HuH-7.5 (cell line): ENCODE measurements at regions not wholly inside any gene's neighbourhood (a gene's known extent, or its start where the extent isn't known, plus 50 kb on each side); places are given as distances from the start of the nearest gene placed in this dataset.
"Not testable (repeated sequence)": the region's sequence is repeated elsewhere in the genome, so short reads cannot be mapped to it uniquely, and the experiment has no call there.

Experiments used
- DNase-seq: peaks from one replicate; pipeline ENCODE4 v3.0.0; 2011; ENCODE audit warnings: low spot score

DNA sequence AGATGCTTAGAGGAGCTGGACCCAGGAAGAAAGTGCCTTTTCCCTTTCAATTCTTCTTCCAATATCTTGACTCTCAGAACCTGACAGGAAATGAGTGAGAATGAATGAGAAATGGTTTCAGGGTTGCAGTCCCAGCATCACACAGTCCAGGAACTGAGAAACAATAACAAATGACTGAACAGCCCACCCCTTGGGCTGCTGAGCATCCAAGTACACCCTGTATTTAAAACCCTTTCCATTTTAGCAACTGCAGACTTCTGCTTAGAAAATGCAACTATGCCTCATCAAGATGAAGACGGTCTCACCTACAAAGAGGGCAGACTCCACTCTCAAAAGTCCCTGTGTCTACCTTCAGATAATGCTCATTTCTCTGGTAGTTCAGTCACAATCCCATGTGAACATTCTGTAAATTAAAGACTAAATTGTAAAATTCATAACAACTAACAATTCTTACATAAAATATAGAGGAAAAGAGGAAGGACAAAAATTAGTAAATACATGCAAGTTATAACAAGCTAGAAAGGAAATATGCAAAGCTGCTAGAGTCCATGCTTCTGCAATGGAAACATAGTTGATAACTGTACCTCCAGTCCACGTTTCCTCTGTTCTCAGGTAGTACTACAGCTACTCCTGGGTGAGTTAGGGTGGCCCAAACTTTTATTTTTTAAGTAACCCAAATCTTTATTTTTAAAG lies 316.5 kb downstream of the ICE1 start:
- DNase-seq = no peak

DNA sequence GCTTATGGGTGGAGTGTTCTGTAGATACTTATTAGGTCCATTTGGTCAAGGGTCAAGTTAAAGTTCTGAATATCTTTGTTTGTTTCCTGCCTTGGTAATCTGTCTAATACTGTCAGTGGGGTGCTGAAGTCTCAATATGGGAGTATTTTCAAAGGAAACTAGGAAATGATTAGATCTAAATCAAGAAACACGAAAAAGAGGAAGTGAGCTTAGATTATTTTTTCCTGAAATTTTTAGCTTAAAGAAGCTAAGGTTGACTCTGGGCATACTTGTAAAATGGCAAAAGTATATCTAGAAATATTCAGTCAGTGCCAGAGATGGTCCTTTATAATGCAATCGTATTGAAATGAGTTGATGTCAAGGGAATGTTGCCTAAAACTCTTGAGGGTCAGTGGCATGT lies 313.5 kb downstream of the ICE1 start:
- DNase-seq = no peak

GRCh38 chr5:5733058-5733457 lies 310.6 kb downstream of the ICE1 start:
- DNase-seq = not testable (repeated sequence)

DNA sequence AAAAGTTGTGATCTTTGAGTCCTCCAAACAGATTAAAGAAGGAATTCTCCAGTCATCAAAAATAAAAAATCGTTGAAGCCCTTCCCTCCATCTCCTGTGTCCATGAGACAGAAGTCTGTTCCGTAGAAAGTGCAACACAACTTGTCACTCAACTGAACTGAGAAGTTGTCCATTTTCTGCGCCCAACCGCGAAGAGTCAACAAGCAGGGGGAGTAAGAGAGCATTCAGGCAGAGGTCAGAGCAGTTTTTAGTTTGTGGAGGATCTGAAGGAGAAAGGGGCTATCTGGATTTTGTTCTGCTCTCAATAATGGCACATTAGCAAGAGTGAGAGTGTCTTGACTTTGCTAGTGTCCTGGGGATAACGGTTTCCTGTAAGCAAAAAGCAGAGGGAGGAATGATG lies 303.9 kb downstream of the ICE1 start:
- DNase-seq = no peak

- no peak for DNase-seq
Observed at GRCh38 chr5:5721881-5722280, 299.4 kb downstream of the ICE1 start.

DNA sequence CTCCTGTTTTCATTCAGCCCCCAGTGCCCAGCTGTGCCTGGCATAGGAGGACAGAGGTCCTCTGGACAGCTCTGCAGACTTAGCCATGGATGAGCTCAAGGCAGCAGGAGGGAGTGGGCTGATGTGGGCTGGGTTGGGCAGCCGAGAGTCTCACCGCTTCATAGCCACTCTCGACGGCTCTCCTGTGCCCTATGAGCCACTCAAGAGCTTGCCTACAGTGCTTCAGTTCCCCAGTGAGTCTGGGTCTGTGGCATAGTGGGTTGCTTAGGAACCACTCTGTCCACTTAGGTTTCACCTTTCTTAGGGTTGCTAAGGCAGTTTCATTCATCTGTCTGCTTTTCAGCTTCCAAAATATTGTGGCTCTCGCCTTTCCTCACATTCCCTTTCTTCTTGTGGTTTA lies 296.8 kb downstream of the ICE1 start:
- DNase-seq = no peak

GRCh38 chr5:5716665-5717064 lies 294.2 kb downstream of the ICE1 start:
- no peak for DNase-seq

DNA sequence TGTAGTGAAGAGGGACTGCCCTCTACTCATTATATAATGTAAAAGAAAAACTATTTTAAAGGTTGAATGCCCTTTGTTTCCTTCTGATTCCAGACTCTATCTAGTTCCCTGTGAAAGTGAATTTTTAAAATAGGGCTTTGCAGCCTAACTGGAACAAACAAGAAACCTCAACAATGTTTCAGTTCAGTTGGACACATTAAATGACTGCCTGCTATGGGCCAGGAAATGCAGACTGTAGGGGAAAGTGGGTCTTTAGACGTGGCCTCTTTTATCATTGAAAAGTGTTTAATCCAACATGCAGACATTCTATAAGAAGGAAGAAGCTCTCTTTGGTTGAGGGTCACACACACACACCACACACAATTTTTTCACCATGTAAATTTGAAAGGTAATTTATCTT lies 289.1 kb downstream of the ICE1 start:
- no peak for DNase-seq

DNA sequence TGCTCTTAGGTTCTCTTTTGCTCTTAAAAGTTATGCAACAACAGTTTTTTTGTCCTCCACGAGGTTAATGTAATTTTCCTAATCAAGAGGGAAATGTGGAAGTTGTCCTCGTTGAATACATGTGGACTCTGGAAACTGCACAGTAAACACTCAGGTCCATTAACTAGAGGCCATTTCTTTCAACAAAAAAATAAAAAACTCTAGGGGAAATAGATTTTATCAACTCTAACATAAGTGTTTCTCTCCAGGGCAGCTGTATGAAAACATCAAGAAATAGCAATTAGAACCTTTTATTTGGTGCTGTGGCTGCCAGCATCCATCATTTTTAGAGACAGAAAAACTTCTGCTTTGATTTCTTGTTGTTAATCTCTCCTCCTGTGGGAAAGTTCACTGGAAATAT lies 288.6 kb downstream of the ICE1 start:
- DNase-seq = no peak

GRCh38 chr5:5710471-5710870 lies 288.0 kb downstream of the ICE1 start:
- no peak for DNase-seq

- no peak for DNase-seq
Observed at GRCh38 chr5:5708367-5708919, 286.0 kb downstream of the ICE1 start.

DNA sequence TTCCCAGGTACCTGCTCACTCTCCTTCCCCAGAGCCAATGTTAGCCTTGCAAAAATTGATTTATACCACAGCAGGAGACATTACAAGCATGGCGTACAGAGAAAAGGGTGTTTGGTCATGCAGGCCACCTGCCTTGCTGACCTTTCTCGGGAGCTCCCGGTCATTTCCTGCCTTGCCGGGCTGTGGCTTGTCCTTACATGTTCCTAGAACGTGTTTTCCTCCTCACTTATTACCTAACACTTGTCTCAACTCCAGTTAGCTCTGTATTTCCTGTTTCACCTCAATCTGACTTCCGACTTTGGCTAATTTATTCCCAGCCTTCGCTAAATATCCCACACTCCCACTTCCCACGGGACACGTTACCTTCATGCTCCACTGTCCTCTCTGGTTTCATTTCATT lies 282.5 kb downstream of the ICE1 start:
- no peak for DNase-seq

- DNase-seq = no peak
Observed at GRCh38 chr5:5704352-5704751, 281.9 kb downstream of the ICE1 start.

- no peak for DNase-seq
Observed at GRCh38 chr5:5702934-5703333, 280.5 kb downstream of the ICE1 start.

DNA sequence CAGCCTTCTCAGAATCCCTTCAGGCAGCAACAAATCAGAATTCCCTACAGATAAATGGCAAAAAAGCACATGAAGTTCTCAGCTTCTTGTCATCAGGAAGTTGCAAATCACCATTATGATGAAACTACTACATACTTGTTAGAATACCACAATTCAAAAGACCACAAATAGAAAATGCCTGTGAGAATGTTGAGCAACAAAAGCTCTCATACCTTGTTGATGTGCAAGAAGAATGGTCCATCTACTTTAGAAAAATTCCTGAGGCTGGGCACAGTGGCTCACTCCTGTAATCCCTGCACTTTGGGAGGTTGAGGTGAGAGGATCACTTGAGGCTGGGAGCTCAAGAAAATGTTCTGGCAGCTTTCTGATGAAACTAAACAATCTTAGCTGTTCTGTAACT lies 278.1 kb downstream of the ICE1 start:
- no peak for DNase-seq

DNA sequence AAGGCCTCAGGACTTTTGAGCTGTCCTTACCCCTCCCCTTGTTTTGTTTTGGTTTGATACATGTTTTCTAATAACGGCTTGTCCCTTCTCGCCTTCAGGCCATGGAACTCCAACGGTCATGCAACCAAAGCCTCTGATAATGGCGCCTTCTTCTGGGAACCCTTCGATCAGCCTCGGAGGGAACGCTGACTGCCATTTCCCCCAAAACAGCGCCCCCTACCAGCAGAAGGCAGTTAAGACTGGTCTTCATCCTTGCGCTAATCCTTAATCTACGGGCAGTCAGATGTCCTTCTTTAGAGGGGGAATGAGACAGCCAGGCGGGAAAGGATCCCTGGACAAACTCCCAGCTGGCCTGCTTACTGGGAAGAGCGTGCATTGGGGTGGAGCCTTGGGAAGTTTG lies 276.6 kb downstream of the ICE1 start:
- no peak for DNase-seq

DNA sequence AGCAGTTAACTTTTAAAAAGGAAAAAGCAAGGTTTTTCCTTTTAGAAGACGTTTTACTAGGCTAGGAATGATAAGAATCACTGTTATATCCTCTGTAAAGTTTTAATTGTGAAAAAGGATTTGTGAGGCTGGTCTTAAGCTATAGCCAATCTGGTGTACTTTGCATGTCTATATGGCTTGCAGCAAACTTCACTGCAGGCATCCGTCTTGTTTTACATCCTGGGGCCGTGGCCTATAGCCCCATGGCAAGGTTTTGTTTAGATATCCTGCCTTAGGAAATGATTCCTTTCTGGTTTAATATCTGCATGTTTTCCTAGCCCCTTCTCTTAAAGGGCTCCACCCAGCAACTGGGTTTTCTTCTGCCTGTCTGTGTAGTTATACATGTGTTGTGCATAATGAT lies 272.8 kb downstream of the ICE1 start:
- no peak for DNase-seq

GRCh38 chr5:5688925-5689310 lies 266.4 kb downstream of the ICE1 start:
- no peak for DNase-seq

DNA sequence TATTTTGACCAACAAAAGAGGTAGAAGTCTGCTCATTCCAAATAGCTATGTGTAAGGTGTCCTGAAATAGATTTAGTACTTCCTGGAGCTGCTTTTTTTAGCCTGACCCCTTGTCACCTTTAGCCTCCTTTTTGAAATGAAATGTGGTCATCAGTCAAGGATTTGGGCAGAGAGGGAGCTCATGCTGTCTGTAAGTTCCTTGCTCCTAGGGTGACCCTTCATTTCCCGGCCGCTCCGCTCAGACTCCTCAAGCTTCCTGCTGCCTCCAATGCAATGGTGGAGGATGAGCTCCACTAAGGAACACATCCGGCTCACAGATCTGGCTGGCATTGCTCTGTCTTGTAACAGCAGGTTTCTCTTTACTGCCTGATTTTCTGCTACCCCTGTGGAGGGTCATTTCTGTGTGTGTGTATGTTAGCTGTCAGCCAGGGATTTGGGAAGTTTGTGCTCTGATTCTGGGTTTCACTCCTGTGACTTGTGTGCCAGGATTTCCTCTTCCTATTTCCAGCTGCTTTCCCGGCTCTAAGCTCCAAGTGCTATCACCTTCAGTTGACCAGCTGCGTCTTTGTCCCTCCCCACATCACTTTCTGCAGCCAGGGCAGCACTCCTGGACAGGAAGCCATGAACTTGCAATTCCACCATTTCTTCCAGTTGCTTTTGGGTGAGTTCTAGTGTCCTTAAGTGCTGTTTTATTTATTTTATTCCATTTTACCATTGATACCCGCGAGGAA lies 265.9 kb downstream of the ICE1 start:
- DNase-seq = no peak

DNA sequence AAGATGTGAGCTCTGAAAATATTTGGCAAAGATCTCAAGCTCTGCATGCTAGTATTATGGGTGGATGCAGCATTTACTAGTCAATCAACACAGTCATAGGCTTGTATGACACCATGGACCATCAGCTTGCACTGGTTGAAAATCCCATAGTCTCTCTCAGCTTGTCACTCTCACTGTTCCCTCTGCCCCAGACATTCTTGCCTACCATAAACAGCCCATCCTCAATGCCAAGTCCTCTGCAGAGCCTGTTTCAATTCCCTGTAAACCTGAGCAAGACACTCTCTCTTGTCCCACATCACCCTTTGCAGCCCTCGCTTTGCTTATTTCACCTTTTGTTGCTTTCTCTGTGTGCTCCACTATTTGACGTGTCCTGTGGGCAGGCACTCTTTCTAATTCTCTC lies 264.6 kb downstream of the ICE1 start:
- DNase-seq = no peak

- no peak for DNase-seq
Observed at GRCh38 chr5:5686356-5686755, 263.9 kb downstream of the ICE1 start.

DNA sequence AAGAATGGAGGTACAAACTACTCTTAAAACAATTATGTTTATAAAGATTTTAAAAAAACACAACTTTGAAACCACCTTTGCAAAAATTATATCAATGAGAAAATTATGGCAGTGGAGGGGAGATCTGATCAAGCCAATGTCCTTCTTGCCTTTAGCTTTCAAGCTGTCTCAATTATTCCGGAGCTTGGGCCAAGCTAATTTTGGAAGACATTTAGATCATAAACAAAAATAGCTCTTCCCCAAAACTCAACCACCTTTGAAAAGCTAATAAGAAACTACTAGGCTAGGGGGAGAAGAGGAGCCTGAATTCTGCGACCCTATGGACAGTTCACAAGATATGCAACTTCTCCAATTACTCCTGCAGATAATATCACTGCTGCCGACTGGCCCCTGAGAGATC lies 263.3 kb downstream of the ICE1 start:
- DNase-seq = no peak

GRCh38 chr5:5683174-5683573 lies 260.7 kb downstream of the ICE1 start:
- no peak for DNase-seq

DNA sequence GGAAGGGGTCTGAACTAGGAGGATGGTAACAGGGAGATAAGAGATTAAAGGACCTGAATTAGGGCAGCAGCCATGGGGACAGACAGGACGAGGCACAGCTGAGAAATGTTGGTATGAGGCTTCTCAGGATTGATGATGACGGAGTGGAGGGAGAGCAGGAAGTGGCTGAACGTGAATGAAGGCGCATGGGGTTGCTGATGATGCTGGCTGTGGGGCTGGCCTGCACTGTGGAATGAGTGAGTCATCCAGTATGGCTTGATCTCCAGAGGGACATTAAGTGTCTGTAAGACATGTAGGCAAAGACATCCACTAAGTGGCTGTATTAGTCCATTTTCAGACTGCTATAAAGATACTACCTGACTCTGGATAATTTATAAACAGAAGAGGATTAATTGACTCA lies 256.4 kb downstream of the ICE1 start:
- DNase-seq = no peak
